Ovary (tissue), 3 donors: ENCODE measurements at regions not wholly inside any gene's neighbourhood (a gene's known extent, or its start where the extent isn't known, plus 50 kb on each side); places are given as distances from the start of the nearest gene placed in this dataset.

Source experiments
- POLR2A ChIP-seq: fragments of 450-650 bp; IDR thresholded peaks from one replicate; pipeline ENCODE4 v1.6.1; 2017; ENCODE audit warnings: antibody characterized with exemption, mild to moderate bottlenecking, moderate library complexity
- TF ChIP-seq, protein P1 (sequence below), 3 donors: fragments of 450-650 bp in 2 of 3; fragments of 200-600 bp in 1 of 3; IDR thresholded peaks; one replicate each; pipeline versions ENCODE4 v1.5.1 to v1.8.0; 2016 to 2022; ENCODE audit warnings: antibody characterized with exemption in 3 of 3, mild to moderate bottlenecking in 1 of 3
- donor health status: DM: no; HTN: no; CAD: no.

DNA sequence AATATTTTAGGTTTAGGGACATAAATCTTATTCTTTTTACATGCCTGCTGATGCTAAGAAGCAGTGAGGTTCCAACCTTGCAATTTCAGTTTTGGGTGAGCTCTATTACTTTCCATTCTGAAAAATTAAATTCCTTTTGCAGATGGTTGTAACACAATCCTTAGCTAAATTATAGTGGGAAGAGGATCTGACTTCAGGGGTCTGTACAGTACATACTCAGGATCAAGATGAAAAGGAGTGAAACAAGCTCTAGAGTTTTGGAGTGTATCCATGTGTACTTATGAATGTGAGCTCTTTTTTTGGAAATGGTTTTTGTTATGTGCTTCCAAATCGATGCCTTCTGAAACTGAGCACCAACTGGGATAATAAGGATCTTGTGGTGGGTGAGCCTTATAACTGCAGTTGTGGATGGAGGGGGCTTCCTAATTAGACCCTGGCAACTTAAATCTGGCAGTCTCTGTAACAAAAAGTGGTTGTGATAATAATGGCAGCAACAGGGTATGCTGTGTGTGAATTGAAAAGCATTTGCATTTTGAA is 218.8 kb upstream of the MAP3K7 start:
- no peak for TF ChIP-seq POLR2A
- TF ChIP-seq, protein P1, sequence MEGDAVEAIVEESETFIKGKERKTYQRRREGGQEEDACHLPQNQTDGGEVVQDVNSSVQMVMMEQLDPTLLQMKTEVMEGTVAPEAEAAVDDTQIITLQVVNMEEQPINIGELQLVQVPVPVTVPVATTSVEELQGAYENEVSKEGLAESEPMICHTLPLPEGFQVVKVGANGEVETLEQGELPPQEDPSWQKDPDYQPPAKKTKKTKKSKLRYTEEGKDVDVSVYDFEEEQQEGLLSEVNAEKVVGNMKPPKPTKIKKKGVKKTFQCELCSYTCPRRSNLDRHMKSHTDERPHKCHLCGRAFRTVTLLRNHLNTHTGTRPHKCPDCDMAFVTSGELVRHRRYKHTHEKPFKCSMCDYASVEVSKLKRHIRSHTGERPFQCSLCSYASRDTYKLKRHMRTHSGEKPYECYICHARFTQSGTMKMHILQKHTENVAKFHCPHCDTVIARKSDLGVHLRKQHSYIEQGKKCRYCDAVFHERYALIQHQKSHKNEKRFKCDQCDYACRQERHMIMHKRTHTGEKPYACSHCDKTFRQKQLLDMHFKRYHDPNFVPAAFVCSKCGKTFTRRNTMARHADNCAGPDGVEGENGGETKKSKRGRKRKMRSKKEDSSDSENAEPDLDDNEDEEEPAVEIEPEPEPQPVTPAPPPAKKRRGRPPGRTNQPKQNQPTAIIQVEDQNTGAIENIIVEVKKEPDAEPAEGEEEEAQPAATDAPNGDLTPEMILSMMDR (IDR thresholded peaks at IDR 0.05): no peak
